GM23338 (cell line): ENCODE measurements at regions not wholly inside any gene's neighbourhood (a gene's known extent, or its start where the extent isn't known, plus 50 kb on each side); places are given as distances from the start of the nearest gene placed in this dataset.

Source experiments
- CREB1 ChIP-seq: fragments of 250-450 bp; sonication (Bioruptor Pico); IDR thresholded peaks from 2 replicates; pipeline ENCODE4 v1.5.0; 2020; ENCODE audit warnings: low read depth, mild to moderate bottlenecking, moderate library complexity
- CTCF ChIP-seq, 2 experiments: fragments of 200-600 bp in 1 of 2; sonication (generic) in 1 of 2; conservative IDR thresholded peaks; 2 replicates each; pipeline versions ENCODE4 v1.5.1 to v1.6.1; 2016 to 2017; ENCODE audit warnings: antibody characterized with exemption in 2 of 2, low read depth in 2 of 2, mild to moderate bottlenecking in 2 of 2, moderate library complexity in 1 of 2
- ETS1 ChIP-seq: IDR thresholded peaks from 2 replicates; pipeline ENCODE4 v1.6.1; 2016; ENCODE audit warnings: antibody characterized with exemption
- EZH2 ChIP-seq: fragments of 200-600 bp; sonication (generic); IDR thresholded peaks from one replicate; pipeline ENCODE4 v1.8.0; 2017; ENCODE audit warnings: antibody characterized with exemption, mild to moderate bottlenecking, low read depth; ENCODE audit not compliant: unreplicated experiment
- EZH2phosphoT487 ChIP-seq: fragments of 200-600 bp; sonication (generic); IDR thresholded peaks from one replicate; pipeline ENCODE4 v1.8.1; 2018; ENCODE audit warnings: antibody characterized with exemption; ENCODE audit not compliant: unreplicated experiment
- JUNB ChIP-seq: IDR thresholded peaks from one replicate; pipeline ENCODE4 v1.6.1; 2016; ENCODE audit warnings: antibody characterized with exemption; ENCODE audit not compliant: unreplicated experiment
- POLR2AphosphoS5 ChIP-seq: IDR thresholded peaks from 2 replicates; pipeline ENCODE4 v1.6.1; 2016; ENCODE audit warnings: antibody characterized with exemption, low read depth
- REST ChIP-seq: IDR thresholded peaks from one replicate; pipeline ENCODE4 v1.6.1; 2018; ENCODE audit warnings: antibody characterized with exemption; ENCODE audit not compliant: unreplicated experiment
- STAT1 ChIP-seq: IDR thresholded peaks from one replicate; pipeline ENCODE4 v1.6.1; 2016; ENCODE audit warnings: antibody characterized with exemption; ENCODE audit not compliant: unreplicated experiment
- ZNF114 ChIP-seq: fragments of 250-450 bp; sonication (Bioruptor Pico); IDR thresholded peaks from 2 replicates; pipeline ENCODE4 v1.5.0; 2020; ENCODE audit warnings: mild to moderate bottlenecking, moderate library complexity
- ZNF331 ChIP-seq: fragments of 250-450 bp; sonication (Bioruptor Pico); IDR thresholded peaks from 2 replicates; pipeline ENCODE4 v1.5.0; 2020; ENCODE audit warnings: low read depth, mild to moderate bottlenecking, moderate library complexity

- TF ChIP-seq CTCF (conservative IDR thresholded peaks at IDR 0.05; ENCODE audit: low read depth in 2 of 2) (no peak), POLR2AphosphoS5 (no peak), EZH2phosphoT487 (no peak), JUNB (no peak), CREB1 (CRISPR knock-in tag) (no peak), EZH2 (no peak), REST (no peak), ETS1 (no peak), STAT1 (no peak), ZNF331 (CRISPR knock-in tag) (no peak), ZNF114 (CRISPR knock-in tag) (no peak)
These were observed 1470.8 kb upstream of the TENM4 start for GRCh38 chr11:80911666-80912065.
